ENCODE measurements at regions not wholly inside any gene's neighbourhood (a gene's known extent, or its start where the extent isn't known, plus 50 kb on each side); places are given as distances from the start of the nearest gene placed in this dataset.

GRCh38 chrX:5474282-5474681 lies 754.4 kb downstream of the NLGN4X start:
- H2BK15ac ChIP-seq (ENCODE audit: low read depth, poor library complexity, severe bottlenecking): no peak overlapping the region
- 97% methylated on average over 4 of the region's 4 CpGs for WGBS

GRCh38 chrX:5458300-5458842 lies 770.3 kb downstream of the NLGN4X start:
- no peaks in the 10 kb centered on the region for H3K27me3 ChIP-seq (ENCODE audit: control insufficient read depth in 1 of 2, insufficient read depth in 1 of 2, low read length in 2 of 2)
- H3K14ac ChIP-seq (ENCODE audit: low read length in 2 of 2): no peak overlapping the region
- H3K79me1 ChIP-seq (replicated peaks; ENCODE audit: low read length, poor library complexity, severe bottlenecking): no peaks in the 10 kb centered on the region
- no peak overlapping the region for H3K9ac ChIP-seq (ENCODE audit: low read length)
- H3K36me3 ChIP-seq (ENCODE audit: control insufficient read depth in 1 of 2, insufficient read depth in 2 of 2, low read depth in 1 of 2, low read length in 2 of 2): no peaks in the 10 kb centered on the region
- no peak overlapping the region for H2AK5ac ChIP-seq (ENCODE audit: low read length, severe bottlenecking)
- peaks cover 13% of the 10 kb centered on the region for H3K9me3 ChIP-seq (ENCODE audit: control insufficient read depth, low read length)
- H2BK5ac ChIP-seq (ENCODE audit: low read depth, low read length, poor library complexity, severe bottlenecking): no peak overlapping the region
- H3K4me1 ChIP-seq (ENCODE audit: control insufficient read depth, insufficient read depth, low read depth, low read length): no peaks in the 10 kb centered on the region
- no peak overlapping the region for H4K91ac ChIP-seq (ENCODE audit: low read length)
- no peak overlapping the region for H2AFZ ChIP-seq (ENCODE audit: low read depth, low read length)
- no peak overlapping the region for H2BK12ac ChIP-seq (ENCODE audit: low read length in 2 of 2)
- peak; percentile 1 for DNase-seq
- no peak overlapping the region for H3K23ac ChIP-seq (ENCODE audit: low read length in 2 of 2)
- H3K18ac ChIP-seq (ENCODE audit: low read depth in 1 of 2, low read length in 2 of 2): no peak overlapping the region
- H3K27ac ChIP-seq (ENCODE audit: low read length, poor library complexity, severe bottlenecking): no peak overlapping the region
- H2BK120ac ChIP-seq (ENCODE audit: low read depth, low read length): no peak overlapping the region
- no peak overlapping the region for H2BK15ac ChIP-seq (ENCODE audit: low read depth, poor library complexity, severe bottlenecking)
- H3K4me3 ChIP-seq (ENCODE audit: insufficient read depth in 1 of 2, low read depth in 1 of 2, low read length in 2 of 2): no peak overlapping the region
- 80% methylated on average over 1 of the region's 6 CpGs for WGBS
- no peak overlapping the region for H3K4me2 ChIP-seq (ENCODE audit: low read length, poor library complexity, severe bottlenecking)
- no peak overlapping the region for H3K4ac ChIP-seq (ENCODE audit: low read depth in 1 of 2, low read length in 2 of 2)
- H4K8ac ChIP-seq (ENCODE audit: low read length): no peak overlapping the region

More at GRCh38 chrX:5474282-5474681, 754.4 kb downstream of the NLGN4X start:
- no peak overlapping the region for H3K4ac ChIP-seq (ENCODE audit: low read depth in 1 of 2, low read length in 2 of 2)
- no peak overlapping the region for H2AFZ ChIP-seq (ENCODE audit: low read depth, low read length)
- H2BK12ac ChIP-seq (ENCODE audit: low read length in 2 of 2): no peak overlapping the region
- H3K4me3 ChIP-seq (ENCODE audit: insufficient read depth in 1 of 2, low read depth in 1 of 2, low read length in 2 of 2): no peak overlapping the region
- no peak overlapping the region for H3K23ac ChIP-seq (ENCODE audit: low read length in 2 of 2)
- H3K18ac ChIP-seq (ENCODE audit: low read depth in 1 of 2, low read length in 2 of 2): no peak overlapping the region
- H3K4me1 ChIP-seq (ENCODE audit: control insufficient read depth, insufficient read depth, low read depth, low read length): no peaks in the 10 kb centered on the region
- H3K79me1 ChIP-seq (replicated peaks; ENCODE audit: low read length, poor library complexity, severe bottlenecking): no peaks in the 10 kb centered on the region
- no peak overlapping the region for H4K91ac ChIP-seq (ENCODE audit: low read length)
- no peak overlapping the region for H2BK5ac ChIP-seq (ENCODE audit: low read depth, low read length, poor library complexity, severe bottlenecking)
- no peak overlapping the region for H3K14ac ChIP-seq (ENCODE audit: low read length in 2 of 2)
- H3K4me2 ChIP-seq (ENCODE audit: low read length, poor library complexity, severe bottlenecking): no peak overlapping the region
- H3K27me3 ChIP-seq (ENCODE audit: control insufficient read depth in 1 of 2, insufficient read depth in 1 of 2, low read length in 2 of 2): no peaks in the 10 kb centered on the region
- H3K9ac ChIP-seq (ENCODE audit: low read length): no peak overlapping the region
- H3K9me3 ChIP-seq (ENCODE audit: control insufficient read depth, low read length): peaks cover 15% of the 10 kb centered on the region
- H3K27ac ChIP-seq (ENCODE audit: low read length, poor library complexity, severe bottlenecking): no peak overlapping the region
- no peak overlapping the region for H2BK120ac ChIP-seq (ENCODE audit: low read depth, low read length)
- DNase-seq: no peak
- H4K8ac ChIP-seq (ENCODE audit: low read length): no peak overlapping the region
- no peaks in the 10 kb centered on the region for H3K36me3 ChIP-seq (ENCODE audit: control insufficient read depth in 1 of 2, insufficient read depth in 2 of 2, low read depth in 1 of 2, low read length in 2 of 2)
- H2AK5ac ChIP-seq (ENCODE audit: low read length, severe bottlenecking): no peak overlapping the region

GRCh38 chrX:5449323-5449722 lies 779.3 kb downstream of the NLGN4X start:
- no peak overlapping the region for H4K91ac ChIP-seq (ENCODE audit: low read length)
- H4K8ac ChIP-seq (ENCODE audit: low read length): no peak overlapping the region
- no peak overlapping the region for H3K4ac ChIP-seq (ENCODE audit: low read depth in 1 of 2, low read length in 2 of 2)
- H3K27ac ChIP-seq (ENCODE audit: low read length, poor library complexity, severe bottlenecking): no peak overlapping the region
- H2AFZ ChIP-seq (ENCODE audit: low read depth, low read length): no peak overlapping the region
- H3K4me1 ChIP-seq (ENCODE audit: control insufficient read depth, insufficient read depth, low read depth, low read length): no peaks in the 10 kb centered on the region
- H3K79me1 ChIP-seq (replicated peaks; ENCODE audit: low read length, poor library complexity, severe bottlenecking): no peaks in the 10 kb centered on the region
- H3K14ac ChIP-seq (ENCODE audit: low read length in 2 of 2): no peak overlapping the region
- WGBS: 100% methylated on average over 1 of the region's 1 CpG
- no peak overlapping the region for H2BK120ac ChIP-seq (ENCODE audit: low read depth, low read length)
- H3K9me3 ChIP-seq (ENCODE audit: control insufficient read depth, low read length): peaks cover 5% of the 10 kb centered on the region
- H3K9ac ChIP-seq (ENCODE audit: low read length): no peak overlapping the region
- no peak for DNase-seq
- no peak overlapping the region for H3K4me2 ChIP-seq (ENCODE audit: low read length, poor library complexity, severe bottlenecking)
- H2BK5ac ChIP-seq (ENCODE audit: low read depth, low read length, poor library complexity, severe bottlenecking): no peak overlapping the region
- no peak overlapping the region for H3K23ac ChIP-seq (ENCODE audit: low read length in 2 of 2)
- no peak overlapping the region for H2AK5ac ChIP-seq (ENCODE audit: low read length, severe bottlenecking)
- no peak overlapping the region for H3K4me3 ChIP-seq (ENCODE audit: insufficient read depth in 1 of 2, low read depth in 1 of 2, low read length in 2 of 2)
- H3K27me3 ChIP-seq (ENCODE audit: control insufficient read depth in 1 of 2, insufficient read depth in 1 of 2, low read length in 2 of 2): no peaks in the 10 kb centered on the region
- H3K36me3 ChIP-seq (ENCODE audit: control insufficient read depth in 1 of 2, insufficient read depth in 2 of 2, low read depth in 1 of 2, low read length in 2 of 2): no peaks in the 10 kb centered on the region
- no peak overlapping the region for H2BK15ac ChIP-seq (ENCODE audit: low read depth, poor library complexity, severe bottlenecking)
- H2BK12ac ChIP-seq (ENCODE audit: low read length in 2 of 2): no peak overlapping the region
- H3K18ac ChIP-seq (ENCODE audit: low read depth in 1 of 2, low read length in 2 of 2): no peak overlapping the region

GRCh38 chrX:5431823-5432222 lies 796.8 kb downstream of the NLGN4X start:
- H3K27ac ChIP-seq (ENCODE audit: low read length, poor library complexity, severe bottlenecking): no peak overlapping the region
- H3K14ac ChIP-seq (ENCODE audit: low read length in 2 of 2): no peak overlapping the region
- H2BK15ac ChIP-seq (ENCODE audit: low read depth, poor library complexity, severe bottlenecking): no peak overlapping the region
- no peak overlapping the region for H2AK5ac ChIP-seq (ENCODE audit: low read length, severe bottlenecking)
- H3K23ac ChIP-seq (ENCODE audit: low read length in 2 of 2): no peak overlapping the region
- H3K36me3 ChIP-seq (ENCODE audit: control insufficient read depth in 1 of 2, insufficient read depth in 2 of 2, low read depth in 1 of 2, low read length in 2 of 2): no peaks in the 10 kb centered on the region
- no peak overlapping the region for H2BK120ac ChIP-seq (ENCODE audit: low read depth, low read length)
- no peaks in the 10 kb centered on the region for H3K79me1 ChIP-seq (replicated peaks; ENCODE audit: low read length, poor library complexity, severe bottlenecking)
- H3K4ac ChIP-seq (ENCODE audit: low read depth in 1 of 2, low read length in 2 of 2): no peak overlapping the region
- no peak overlapping the region for H3K4me2 ChIP-seq (ENCODE audit: low read length, poor library complexity, severe bottlenecking)
- H4K8ac ChIP-seq (ENCODE audit: low read length): no peak overlapping the region
- H3K9me3 ChIP-seq (ENCODE audit: control insufficient read depth, low read length): peaks cover 6% of the 10 kb centered on the region
- no peaks in the 10 kb centered on the region for H3K4me1 ChIP-seq (ENCODE audit: control insufficient read depth, insufficient read depth, low read depth, low read length)
- no peak overlapping the region for H3K9ac ChIP-seq (ENCODE audit: low read length)
- H4K91ac ChIP-seq (ENCODE audit: low read length): no peak overlapping the region
- DNase-seq: no peak
- no peak overlapping the region for H2AFZ ChIP-seq (ENCODE audit: low read depth, low read length)
- H2BK5ac ChIP-seq (ENCODE audit: low read depth, low read length, poor library complexity, severe bottlenecking): no peak overlapping the region
- H3K27me3 ChIP-seq (ENCODE audit: control insufficient read depth in 1 of 2, insufficient read depth in 1 of 2, low read length in 2 of 2): no peaks in the 10 kb centered on the region
- no peak overlapping the region for H3K4me3 ChIP-seq (ENCODE audit: insufficient read depth in 1 of 2, low read depth in 1 of 2, low read length in 2 of 2)
- no peak overlapping the region for H3K18ac ChIP-seq (ENCODE audit: low read depth in 1 of 2, low read length in 2 of 2)
- H2BK12ac ChIP-seq (ENCODE audit: low read length in 2 of 2): no peak overlapping the region

All from mesenchymal stem cell (in vitro differentiated cells and primary cell).